Raji (cell line): ENCODE measurements at regions not wholly inside any gene's neighbourhood (a gene's known extent, or its start where the extent isn't known, plus 50 kb on each side); places are given as distances from the start of the nearest gene placed in this dataset.

Experiments
- POLR2A ChIP-seq: IDR thresholded peaks from 2 replicates; pipeline ENCODE4 v1.6.1; 2011; ENCODE audit warnings: low read depth, low read length, control low read depth; ENCODE audit not compliant: insufficient read depth

GRCh38 chr2:104528101-104528500 is 325.8 kb upstream of the POU3F3 start:
- TF ChIP-seq POLR2A: no peak

DNA sequence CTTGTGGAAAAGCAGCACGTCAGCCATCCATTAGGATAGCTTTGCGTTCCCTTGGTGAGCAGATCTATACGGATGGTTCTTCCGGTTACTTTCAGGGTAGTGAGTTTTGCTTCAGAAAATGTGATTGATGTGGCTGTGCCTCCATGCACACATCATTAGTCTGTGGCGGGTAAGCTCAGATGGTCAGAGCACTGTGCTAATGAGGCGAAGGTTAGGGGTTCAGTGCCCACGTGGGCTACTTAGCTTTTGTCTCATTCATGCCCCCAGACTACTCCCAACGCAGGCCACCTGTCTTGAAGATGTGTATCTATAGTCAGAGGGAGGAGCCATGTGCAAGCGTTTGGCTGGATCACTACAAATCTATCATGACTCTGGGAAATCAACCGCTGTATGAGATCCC is 322.8 kb upstream of the POU3F3 start:
- TF ChIP-seq POLR2A: no peak

- no peak for TF ChIP-seq POLR2A
These were observed 316.8 kb upstream of the POU3F3 start for GRCh38 chr2:104537116-104537515.

DNA sequence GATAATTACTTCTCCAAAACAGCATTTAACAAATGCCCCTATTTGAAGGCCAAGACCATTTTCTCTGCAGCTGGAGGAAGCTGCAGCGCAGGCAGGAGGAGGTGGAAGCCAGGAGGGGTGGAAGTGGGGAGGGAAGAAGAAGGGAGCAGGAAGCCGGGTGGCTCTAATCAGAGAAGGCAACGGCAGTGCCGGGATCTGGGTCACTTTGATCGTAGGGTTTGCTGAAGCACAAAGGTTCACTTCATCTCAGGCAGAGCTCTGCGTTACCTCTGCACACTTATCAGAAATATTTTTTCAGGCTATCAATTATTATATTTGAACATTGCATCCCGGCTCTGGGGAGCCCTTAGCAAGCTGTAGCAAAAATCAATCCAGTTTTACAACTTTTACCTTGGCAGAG is 315.8 kb upstream of the POU3F3 start:
- TF ChIP-seq POLR2A: no peak

GRCh38 chr2:104539649-104540048 is 314.3 kb upstream of the POU3F3 start:
- no peak for TF ChIP-seq POLR2A

- TF ChIP-seq POLR2A: no peak
These were observed 308.9 kb upstream of the POU3F3 start for GRCh38 chr2:104545055-104545454.

GRCh38 chr2:104546537-104546936 is 307.4 kb upstream of the POU3F3 start:
- TF ChIP-seq POLR2A: no peak

- no peak for TF ChIP-seq POLR2A
These were observed 306.7 kb upstream of the POU3F3 start for GRCh38 chr2:104547221-104547620.

- no peak for TF ChIP-seq POLR2A
These were observed 292.7 kb upstream of the POU3F3 start for GRCh38 chr2:104561251-104561650.

- TF ChIP-seq POLR2A: no peak
These were observed 291.4 kb upstream of the POU3F3 start for GRCh38 chr2:104562537-104562936.

DNA sequence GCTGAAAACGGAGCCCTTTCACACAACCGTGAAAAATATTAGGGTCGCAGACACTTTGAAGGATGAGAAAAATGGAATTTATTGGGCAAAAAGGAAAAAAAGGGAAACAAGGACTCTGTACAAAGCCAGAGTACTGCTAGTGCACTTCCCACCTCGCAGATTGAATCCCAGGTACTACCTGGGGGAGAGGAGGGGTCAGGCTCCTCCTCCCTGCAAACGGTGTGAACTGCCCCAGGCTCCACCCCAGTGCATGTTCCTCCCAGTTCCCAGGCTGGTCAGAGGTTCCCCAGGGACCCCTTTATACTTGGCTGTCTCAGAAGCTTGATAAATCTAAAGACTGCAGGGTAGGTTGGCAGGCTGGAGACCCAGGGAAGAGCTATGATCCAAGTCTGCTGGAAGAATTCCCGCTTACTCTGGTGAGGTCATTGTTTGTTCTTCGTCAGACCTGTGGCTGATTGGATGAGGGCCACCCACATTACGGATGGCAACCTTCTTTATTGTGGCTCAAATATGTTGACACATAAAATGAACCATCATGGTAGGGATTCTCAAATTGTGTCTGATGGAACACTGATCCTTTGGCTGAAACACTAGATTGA is 290.4 kb upstream of the POU3F3 start:
- no peak for TF ChIP-seq POLR2A

- TF ChIP-seq POLR2A: no peak
These were observed 285.7 kb upstream of the POU3F3 start for GRCh38 chr2:104568247-104568646.

GRCh38 chr2:104570259-104570658 is 283.7 kb upstream of the POU3F3 start:
- no peak for TF ChIP-seq POLR2A

- no peak for TF ChIP-seq POLR2A
These were observed 281.1 kb upstream of the POU3F3 start for GRCh38 chr2:104572834-104573233.

DNA sequence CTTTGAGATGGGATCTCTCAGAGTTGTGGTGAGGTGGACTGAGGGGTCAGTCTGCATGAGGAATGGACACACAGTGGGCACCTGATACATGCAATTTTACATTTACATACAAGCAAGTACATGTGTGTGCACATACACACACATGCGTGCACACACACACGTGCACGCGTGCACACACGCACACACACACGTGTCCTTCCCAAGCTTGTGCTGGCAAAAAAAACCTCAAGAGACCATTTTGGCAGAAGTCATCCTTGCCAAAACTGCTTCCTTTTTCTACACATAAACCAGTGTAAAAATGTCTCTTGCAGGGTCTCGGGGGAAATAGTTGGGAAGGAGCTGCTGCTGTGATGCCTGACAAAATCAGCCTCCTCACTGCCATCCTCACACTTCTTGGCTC is 279.5 kb upstream of the POU3F3 start:
- TF ChIP-seq POLR2A: no peak

DNA sequence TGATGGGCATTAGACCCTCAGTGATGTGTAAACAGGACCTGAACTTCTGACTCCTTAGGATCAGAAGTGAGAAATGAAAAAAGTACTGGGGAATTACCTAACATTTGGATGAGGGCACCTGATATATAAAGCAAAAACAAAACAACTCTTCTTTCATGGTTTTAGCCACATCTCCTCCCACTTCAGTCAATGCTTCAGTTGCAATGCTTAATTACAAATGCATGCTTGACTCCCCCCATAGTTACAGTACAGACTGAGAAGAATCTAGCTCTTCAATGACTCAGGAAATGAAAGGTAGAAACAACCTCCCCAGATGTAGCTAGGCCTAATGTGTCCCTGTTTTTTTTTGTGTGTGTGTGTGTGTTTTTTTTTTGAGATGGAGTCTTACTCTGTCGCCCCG is 276.8 kb upstream of the POU3F3 start:
- TF ChIP-seq POLR2A: no peak

GRCh38 chr2:104582471-104582870 is 271.4 kb upstream of the POU3F3 start:
- no peak for TF ChIP-seq POLR2A
